C1 segment of cervical spinal cord (tissue), 14 donors: ENCODE measurements at regions not wholly inside any gene's neighbourhood (a gene's known extent, or its start where the extent isn't known, plus 50 kb on each side); places are given as distances from the start of the nearest gene placed in this dataset.
"Not testable (repeated sequence)": the region's sequence is repeated elsewhere in the genome, so short reads cannot be mapped to it uniquely, and the experiment has no call there.

Experiments used
- DNase-seq, 14 donors: peaks; one replicate each; lab custom pipeline; 2025; lab: John Stamatoyannopoulos, UW

DNA sequence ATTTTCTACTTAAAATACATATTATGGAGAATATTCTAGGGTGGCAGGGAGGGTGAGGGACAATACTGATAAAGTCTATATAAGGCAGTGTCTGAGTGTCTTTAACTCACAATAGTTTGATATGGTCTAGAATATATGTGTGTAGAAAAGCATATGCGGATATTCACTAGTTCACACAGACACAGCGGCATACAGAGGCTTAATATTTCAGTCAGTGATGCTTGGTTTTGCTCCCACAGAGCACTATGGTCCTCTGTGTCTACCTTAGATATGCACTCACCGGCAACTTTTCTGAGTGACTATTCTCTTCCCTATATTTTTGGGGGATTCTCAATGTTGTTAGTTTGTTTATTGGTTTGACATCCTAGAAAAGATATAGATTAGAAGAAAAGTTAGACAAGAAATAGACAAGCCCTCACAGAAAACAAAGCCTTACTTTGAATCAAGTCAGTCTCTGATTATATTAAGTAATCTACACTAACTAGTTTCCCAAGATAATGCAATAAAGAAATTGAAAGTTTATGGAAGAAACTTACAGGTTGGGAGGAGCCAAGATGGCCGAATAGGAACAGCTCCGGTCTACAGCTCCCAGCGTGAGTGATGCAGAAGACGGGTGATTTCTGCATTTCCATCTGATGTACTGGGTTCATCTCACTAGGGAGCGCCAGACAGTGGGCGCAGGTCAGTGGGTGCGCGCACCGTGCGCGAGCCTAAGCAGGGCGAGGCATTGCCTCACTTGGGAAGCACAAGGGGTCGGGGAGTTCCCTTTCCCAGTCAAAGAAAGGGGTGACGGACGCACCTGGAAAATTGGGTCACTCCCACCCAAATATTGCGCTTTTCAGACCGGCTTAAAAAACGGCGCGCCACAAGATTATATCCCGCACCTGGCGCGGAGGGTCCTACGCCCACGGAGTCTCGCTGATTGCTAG lies 578.4 kb upstream of the FOXG1 start:
- not testable (repeated sequence) for DNase-seq

DNA sequence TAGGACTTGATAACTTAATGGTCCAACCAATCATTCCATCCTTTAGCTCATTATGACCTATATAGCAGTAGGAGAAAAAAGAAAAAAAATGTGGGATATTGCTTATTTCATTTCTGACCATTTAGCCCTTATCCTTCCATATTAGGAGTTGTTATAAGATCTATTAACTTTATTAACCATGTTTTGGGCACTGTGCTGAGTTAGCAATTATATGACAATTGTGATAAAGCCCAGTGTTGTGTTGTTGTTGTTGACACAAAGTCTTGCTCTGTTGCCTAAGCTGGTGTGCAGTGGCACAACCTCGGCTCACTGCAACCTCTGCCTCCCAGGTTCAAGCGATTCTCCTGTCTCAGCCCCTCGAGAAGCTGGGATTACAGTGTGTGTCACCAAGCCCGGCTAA lies 569.7 kb upstream of the FOXG1 start:
- DNase-seq = no peak

GRCh38 chr14:28220391-28220790 lies 546.2 kb upstream of the FOXG1 start:
- no peak for DNase-seq

- no peak for DNase-seq
Measured at GRCh38 chr14:28240909-28241308, 525.7 kb upstream of the FOXG1 start.

DNA sequence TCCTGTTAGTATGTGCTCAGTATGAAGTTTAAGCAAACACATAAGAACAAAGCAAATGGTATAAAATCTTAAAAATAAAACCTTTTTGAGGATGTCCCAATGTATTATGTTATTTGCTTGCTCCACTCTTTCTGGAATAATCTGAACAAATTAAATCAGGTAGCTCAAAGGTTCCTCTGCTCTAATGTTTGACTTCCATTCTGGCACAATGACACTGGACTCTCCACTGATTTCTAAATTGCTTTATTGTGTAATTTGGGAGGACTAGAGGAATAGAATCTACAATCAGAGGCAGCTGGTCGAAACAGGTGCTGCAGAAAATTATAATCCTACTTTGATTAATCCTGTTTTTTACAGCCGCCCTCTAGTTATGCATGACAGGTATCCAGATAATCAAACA lies 523.7 kb upstream of the FOXG1 start:
- DNase-seq = no peak

DNA sequence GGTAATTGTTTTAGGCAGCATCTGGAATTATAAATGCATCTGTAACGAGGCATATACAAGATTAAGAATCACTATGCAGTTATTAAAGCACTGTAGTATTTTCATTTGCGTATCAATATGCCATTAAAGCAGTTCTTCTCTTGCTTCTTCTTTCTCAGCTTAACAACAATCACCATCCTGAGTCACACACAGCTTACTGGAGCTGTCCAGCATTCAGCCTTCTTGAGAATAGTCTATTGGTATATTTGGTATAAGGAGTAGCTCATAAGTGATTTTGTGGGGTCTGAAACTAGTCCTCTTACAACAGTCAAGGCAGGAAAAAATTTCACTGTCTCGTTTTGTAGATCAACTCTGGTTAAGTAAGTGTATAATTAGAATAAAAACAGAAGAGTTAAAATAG lies 523.0 kb upstream of the FOXG1 start:
- DNase-seq = no peak

GRCh38 chr14:28245216-28245615 lies 521.4 kb upstream of the FOXG1 start:
- no peak for DNase-seq

GRCh38 chr14:28247491-28247890 lies 519.1 kb upstream of the FOXG1 start:
- no peak for DNase-seq

- DNase-seq = not testable (repeated sequence)
Measured at GRCh38 chr14:28252124-28252523, 514.5 kb upstream of the FOXG1 start.

- no peak for DNase-seq
Measured at GRCh38 chr14:28254768-28255167, 511.8 kb upstream of the FOXG1 start.

GRCh38 chr14:28264306-28264705 lies 502.3 kb upstream of the FOXG1 start:
- no peak for DNase-seq

DNA sequence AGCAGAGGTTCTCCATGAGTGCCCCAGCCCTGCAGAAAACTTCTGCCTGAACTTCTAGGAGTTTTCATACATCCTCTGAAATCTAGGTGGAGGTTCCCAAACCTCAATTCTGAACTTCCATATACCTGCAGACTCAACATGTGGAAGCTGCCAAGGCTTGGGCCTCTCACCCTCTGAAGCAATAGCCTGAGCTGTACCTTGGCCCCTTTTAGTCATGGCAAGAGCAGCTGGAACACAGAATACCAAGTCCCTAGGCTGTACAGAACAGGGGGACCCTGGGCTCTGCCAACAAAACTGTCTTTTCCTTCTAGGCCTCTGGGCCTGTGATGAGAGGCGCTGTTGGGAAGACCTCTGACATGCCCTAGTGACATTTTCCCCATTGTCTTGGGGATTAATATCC lies 494.3 kb upstream of the FOXG1 start:
- DNase-seq = no peak

- DNase-seq = no peak
Measured at GRCh38 chr14:28280530-28280929, 486.1 kb upstream of the FOXG1 start.

- DNase-seq = no peak
Measured at GRCh38 chr14:28280997-28281598, 485.5 kb upstream of the FOXG1 start.

DNA sequence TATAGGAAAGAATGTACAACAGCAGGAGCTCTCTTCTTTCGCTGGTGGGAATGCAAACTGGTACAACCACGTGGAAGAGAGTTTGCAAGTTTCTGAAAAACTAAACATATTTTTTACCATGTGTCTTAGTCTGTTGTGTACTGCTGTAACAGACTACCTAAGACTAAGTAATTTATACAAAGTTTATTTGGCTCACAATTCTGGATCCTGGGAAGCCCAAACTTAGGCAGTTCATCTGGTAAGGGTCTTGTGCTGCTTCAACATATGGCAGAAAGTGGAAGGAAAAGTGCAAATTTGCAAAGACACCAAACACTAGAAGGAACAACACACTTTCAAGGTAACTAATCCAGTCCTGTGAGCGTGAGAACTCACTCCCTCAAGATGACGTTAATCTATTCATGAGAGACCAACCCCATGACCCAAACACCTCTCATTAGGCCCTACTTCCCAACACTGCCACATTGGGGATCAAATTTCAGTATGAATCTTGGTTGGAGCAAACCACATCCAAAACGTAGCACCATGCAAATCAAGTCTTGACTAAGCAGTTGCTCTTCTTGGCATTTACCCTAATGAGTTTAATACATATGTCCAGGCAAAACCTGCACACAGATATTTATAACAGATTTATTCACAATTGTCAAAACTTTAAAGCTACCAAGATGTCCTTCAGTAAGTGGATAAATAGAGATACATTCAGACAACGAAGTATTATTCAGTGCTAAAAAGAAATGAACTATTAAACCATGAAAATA lies 481.9 kb upstream of the FOXG1 start:
- DNase-seq = no peak

DNA sequence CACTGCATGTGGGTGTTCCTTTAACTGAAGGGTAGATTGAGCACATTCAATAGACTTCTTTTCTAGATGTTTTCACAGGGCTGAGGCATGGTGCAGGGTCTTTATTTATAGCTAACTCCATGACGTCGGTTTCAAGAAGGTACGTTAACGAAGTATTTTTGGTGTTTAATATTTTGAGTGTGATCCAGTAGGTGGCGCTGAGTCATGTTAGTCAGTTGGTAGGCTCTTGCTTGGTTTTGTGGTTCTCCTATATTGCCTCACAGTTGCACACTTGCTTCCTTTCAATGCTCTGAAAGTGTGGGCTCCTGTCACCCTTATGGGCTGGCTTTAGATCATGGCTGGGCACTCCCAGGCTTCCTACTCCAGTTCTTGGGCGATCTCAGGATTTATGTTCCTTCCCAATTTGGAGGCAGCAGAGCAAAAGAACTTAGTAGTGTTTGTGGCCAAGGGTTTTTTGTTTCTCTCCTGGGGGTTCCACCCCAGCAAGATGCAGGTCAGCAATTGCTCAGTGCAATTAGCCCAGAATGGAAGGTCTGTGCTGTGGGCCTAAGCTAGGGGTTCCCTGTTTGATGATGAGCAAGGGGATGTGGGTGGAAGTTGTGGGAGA lies 471.6 kb upstream of the FOXG1 start:
- DNase-seq = no peak

- DNase-seq = no peak
Measured at GRCh38 chr14:28297559-28297958, 469.0 kb upstream of the FOXG1 start.

DNA sequence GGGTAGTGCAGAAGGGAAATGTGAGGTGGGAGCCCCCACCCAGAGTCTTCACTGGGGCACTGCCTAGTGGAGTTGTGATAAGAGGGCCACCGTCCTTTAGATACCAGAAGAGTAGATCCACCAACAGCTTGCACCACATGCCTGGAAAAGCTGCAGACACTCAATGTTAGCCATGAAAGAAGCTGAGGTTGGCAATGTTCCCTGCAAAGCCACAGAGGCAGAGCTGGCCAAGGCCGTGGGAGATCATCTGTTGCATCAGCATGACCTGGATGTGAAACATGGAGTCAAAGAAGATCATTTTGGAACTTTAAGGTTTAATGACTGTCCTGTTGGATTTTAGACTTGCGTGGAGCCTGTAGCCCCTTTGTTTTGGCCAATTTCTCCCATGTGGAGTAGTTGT lies 468.4 kb upstream of the FOXG1 start:
- no peak for DNase-seq

GRCh38 chr14:28299227-28299626 lies 467.4 kb upstream of the FOXG1 start:
- DNase-seq = no peak

DNA sequence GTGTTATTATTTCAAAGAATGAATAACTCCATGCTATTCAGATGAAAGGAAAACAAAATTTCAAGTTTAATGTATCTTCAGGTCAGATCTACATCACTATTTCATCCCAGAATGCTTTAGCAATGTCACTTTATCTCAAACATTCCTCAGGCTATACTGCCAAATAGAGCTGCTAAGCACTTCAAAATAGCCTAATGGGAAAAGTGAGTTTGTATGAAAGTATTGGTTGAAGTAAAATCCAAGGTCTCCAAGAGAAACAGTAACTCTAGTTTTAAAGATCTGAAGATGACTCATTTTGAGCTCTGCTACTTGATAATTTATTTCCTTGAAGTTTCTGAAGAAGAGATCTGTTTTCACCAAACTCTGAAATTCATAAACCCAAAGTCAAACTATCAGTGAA lies 466.2 kb upstream of the FOXG1 start:
- no peak for DNase-seq

DNA sequence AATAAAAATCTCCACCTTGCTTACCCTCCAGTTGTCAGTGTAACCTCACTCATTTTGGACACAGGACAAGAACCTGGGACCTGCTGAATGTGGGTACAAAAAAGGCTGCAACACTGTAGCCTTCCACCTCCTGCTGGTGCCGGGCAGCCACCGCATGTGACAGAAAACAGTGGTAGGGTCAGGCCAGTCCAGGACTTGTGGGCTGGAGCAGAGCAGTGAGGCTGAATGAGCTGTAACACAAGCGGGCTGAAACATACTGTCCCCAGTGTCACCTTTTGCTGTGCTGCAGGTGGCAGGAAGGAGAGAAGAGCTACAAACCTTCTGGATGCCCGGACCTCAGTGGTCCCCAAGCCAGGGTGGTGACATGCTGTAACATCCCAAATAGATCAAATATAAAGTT lies 465.4 kb upstream of the FOXG1 start:
- no peak for DNase-seq

DNA sequence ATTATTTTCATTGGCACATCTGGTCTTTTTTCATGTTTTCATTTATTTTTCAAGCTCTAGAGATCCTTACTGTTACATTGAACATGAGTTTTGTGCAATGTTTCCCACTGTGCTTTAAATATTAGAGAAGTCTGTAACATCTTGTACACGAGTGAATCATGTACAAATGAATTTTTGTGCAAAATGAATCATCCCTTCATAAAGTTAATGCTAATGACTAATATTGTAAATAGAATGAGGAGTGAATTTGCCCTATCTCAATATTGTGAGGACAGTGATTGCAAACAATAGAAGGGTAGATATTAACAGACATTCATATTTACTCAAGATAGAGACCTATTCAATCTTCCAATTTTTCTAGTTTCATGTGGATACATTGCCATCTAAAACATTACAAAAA lies 463.3 kb upstream of the FOXG1 start:
- DNase-seq = no peak
